Stimulated activated CD8-positive, alpha-beta memory T cell treated with anti-CD3 and anti-CD28 coated beads, Interleukin-15, amount 100 ng/mL, for 4 hours (primary cell): ENCODE measurements at regions not wholly inside any gene's neighbourhood (a gene's known extent, or its start where the extent isn't known, plus 50 kb on each side); places are given as distances from the start of the nearest gene placed in this dataset.

Experiments
- DNase-seq, 2 donors: peaks; one replicate each; pipeline ENCODE4 v3.0.0-alpha.2; 2020; ENCODE audit warnings: low read depth in 2 of 2

DNA sequence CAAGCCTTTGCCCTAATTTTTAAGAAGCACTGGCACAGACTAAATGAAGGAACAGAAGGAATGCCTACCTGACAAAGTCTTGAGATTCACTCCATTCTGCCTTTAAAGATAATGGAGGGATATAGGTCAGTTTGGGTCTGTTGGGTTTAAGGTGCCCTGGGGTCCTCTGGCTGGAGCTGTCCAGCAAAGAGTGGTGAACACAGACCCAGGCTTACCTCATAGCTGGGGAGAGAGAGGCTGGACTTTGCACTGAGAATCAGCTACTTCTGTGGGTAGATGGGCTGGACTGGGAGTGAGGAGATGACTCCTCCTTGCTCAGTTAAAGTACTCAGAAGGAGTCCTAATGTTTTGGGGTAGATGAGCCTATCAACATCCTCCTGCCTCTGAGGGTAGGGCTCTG is 64.4 kb upstream of the CXCR4 start:
- DNase-seq = no peak

- no peak for DNase-seq
These were observed 61.6 kb upstream of the CXCR4 start for GRCh38 chr2:136179602-136179975.

DNA sequence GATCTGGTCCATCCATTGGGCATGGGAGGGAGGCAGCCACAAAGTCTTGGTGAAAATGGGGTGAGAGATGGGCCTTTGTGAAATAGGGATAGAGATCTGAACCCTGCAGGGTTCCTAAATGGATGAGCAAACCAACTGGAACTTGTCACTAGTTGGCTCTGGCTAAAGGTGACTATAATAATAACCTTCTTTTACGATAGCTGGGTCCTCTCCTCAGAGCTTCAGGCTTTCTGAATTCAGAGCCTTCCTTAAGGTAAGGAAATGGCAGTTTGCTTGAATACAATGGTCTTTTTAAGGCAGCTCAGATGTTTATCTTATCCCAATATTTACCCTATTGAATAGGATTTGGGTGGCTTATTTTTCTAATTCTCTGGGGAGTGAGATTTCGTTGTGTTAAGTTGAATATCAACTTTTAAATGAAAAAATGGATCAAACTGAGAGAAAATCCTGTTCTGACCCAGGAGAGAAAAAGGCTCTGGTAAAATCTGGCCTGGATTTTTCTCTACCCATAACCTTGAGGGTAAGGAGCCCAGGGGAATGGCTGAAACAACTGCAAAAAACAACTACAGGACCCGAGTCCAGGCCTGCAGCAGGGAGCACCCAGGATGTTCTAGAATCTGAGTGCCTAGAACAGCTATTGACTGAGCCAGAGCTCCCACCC is 61.1 kb upstream of the CXCR4 start:
- no peak for DNase-seq

- DNase-seq = no peak
These were observed 57.9 kb upstream of the CXCR4 start for GRCh38 chr2:136175868-136176267.

- no peak for DNase-seq
These were observed 57.5 kb upstream of the CXCR4 start for GRCh38 chr2:136175466-136175865.

DNA sequence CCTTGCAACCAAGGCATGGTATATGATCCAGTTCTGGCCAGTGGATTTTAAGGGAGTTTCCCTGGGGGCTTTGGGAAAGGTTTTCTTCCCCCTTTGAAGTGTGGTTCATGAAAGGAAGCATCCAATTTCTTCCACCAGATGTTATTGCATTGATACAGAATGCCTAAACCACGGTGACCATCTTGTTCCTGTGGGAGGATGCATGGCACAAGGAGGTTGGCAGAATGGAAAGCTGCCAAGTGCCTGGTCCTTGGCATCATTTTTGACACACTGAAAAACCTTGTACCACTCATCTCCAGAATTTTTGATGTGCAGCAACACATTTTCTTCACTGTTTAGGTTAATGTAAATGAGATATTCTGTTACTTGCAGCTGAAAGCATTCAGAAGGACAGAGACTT is 55.2 kb upstream of the CXCR4 start:
- no peak for DNase-seq

DNA sequence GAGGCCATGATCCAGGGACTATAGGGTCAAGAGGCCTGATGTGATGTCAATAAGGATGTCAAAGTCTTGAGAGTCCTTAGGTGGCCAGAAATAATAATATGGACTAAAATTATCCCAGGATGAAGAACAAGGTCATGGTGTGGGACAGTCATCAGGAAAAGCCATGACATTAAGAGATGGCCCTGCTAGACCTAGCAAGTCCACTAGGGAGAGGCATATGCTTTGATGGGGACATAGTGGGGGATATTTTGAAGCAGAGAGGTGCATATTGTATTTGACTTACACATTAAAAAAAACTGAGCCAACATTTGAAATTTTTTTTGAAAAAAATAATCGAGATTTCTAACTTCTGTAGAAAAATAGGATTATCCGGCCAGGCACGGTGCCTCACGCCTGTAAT is 53.3 kb upstream of the CXCR4 start:
- DNase-seq = no peak

DNA sequence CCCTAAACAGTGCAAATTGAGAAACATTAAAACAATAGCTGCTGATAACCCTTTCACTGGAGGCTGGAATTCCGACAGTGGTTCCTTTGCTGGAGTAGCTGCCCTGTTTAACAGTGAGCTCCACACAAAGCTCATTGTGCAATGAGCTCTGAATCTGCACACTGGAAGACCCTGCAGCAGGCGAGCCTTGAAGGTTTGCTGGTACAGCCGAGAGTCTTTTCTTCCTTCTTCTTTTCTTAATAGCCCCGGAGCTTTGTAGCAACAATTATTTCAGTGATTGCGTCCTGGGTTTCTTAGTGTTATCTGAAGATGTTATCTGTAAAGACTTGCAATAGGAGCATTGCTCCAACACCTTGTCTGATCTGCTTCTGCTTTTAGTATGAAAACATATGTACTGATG is 50.8 kb upstream of the CXCR4 start:
- DNase-seq = no peak

DNA sequence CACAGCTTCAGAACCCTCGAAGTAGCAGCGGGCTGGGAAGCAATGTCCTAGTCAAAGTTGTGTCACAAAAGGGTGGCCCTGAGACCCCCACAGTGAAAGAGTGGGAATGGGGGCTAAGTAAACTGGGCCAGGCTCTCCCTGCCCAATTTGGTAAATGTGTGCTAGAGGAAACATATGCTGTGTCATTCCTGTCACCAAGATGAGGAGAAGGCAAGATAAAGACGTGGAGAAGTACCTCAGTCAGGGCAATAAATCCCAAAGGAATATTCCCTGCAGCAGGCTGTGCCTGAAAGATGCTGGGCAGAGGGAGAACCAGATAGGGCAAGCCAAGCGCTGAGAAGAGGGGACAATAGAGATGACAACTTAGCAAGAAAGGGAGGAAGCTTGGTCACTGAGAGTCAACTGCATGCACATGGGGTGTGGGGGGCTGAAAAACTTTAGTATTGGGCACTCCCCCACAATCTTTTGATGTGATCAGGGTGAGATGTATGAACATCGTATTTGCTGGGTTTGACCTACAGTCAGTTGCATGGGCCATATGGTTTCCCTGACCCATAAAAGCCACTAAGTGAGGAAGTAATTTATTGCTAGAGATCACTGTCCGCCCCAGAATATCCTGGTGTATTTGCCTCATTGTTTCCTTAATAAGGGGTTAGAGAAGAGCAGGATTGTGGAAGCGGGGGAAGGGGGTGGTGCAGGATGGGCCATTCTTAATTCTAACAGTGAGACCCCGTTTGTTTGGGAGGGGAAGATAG is 49.9 kb upstream of the CXCR4 start:
- DNase-seq = no peak
